Bronchial epithelial cell (primary cell): ENCODE measurements at regions not wholly inside any gene's neighbourhood (a gene's known extent, or its start where the extent isn't known, plus 50 kb on each side); places are given as distances from the start of the nearest gene placed in this dataset.

Experiments used
- DNase-seq: peaks from one replicate; pipeline ENCODE4 v3.0.0-alpha.2; 2010; ENCODE audit warnings: low read depth
- FAIRE-seq: peaks from 2 replicates; lab custom pipeline; 2011; peaks lifted over from hg19 to GRCh38; lab: Jason Lieb, UNC
- H3K27me3 ChIP-seq: 2 replicates; pipeline ENCODE4 v1.5.1; 2011; ENCODE audit warnings: low read length; ENCODE audit not compliant: control insufficient read depth, insufficient read depth
- H3K36me3 ChIP-seq: 2 replicates; pipeline ENCODE4 v1.5.1; 2011; ENCODE audit warnings: low read length; ENCODE audit not compliant: control insufficient read depth, insufficient read depth
- H3K4me3 ChIP-seq: 2 replicates; pipeline ENCODE4 v1.5.1; 2011; ENCODE audit warnings: mild to moderate bottlenecking, low read depth, low read length, control low read depth
- CTCF ChIP-seq: IDR thresholded peaks from 2 replicates; pipeline ENCODE4 v1.5.1; 2011; ENCODE audit warnings: mild to moderate bottlenecking, moderate library complexity, low read length, control low read depth, inconsistent platforms; ENCODE audit not compliant: insufficient read depth, severe bottlenecking

GRCh38 chr20:56949318-56949717 is 317.1 kb downstream of the BMP7 start:
- no peak for TF ChIP-seq CTCF
- FAIRE-seq, result no peak
- no peak for DNase-seq
- no peak overlapping the region for H3K4me3 ChIP-seq
- H3K36me3 ChIP-seq, result no peaks in the 10 kb centered on the region
- no peaks in the 10 kb centered on the region for H3K27me3 ChIP-seq

GRCh38 chr20:56952258-56953047 is 314.0 kb downstream of the BMP7 start:
- Histone ChIP-seq H3K27me3 (no peaks in the 10 kb centered on the region), H3K36me3 (no peaks in the 10 kb centered on the region), H3K4me3 (no peak overlapping the region)
- no peak for FAIRE-seq
- DNase-seq, result no peak
- TF ChIP-seq CTCF, result no peak

- no peak for FAIRE-seq
- no peak for DNase-seq
- Histone ChIP-seq H3K36me3 (no peaks in the 10 kb centered on the region), H3K27me3 (no peaks in the 10 kb centered on the region), H3K4me3 (no peak overlapping the region)
- TF ChIP-seq CTCF, result no peak
Observed at GRCh38 chr20:56953048-56953586, 313.3 kb downstream of the BMP7 start.

GRCh38 chr20:56954797-56955196 is 311.6 kb downstream of the BMP7 start:
- H3K4me3 ChIP-seq, result no peak overlapping the region
- TF ChIP-seq CTCF, result no peak
- FAIRE-seq (no peak), DNase-seq (no peak)
- no peaks in the 10 kb centered on the region for H3K36me3 ChIP-seq
- H3K27me3 ChIP-seq, result no peaks in the 10 kb centered on the region

- H3K36me3 ChIP-seq, result no peaks in the 10 kb centered on the region
- FAIRE-seq, result no peak
Observed at GRCh38 chr20:56955680-56956079, 310.8 kb downstream of the BMP7 start.

More at GRCh38 chr20:56955680-56956079, 310.8 kb downstream of the BMP7 start:
- DNase-seq, result no peak
- no peak overlapping the region for H3K4me3 ChIP-seq
- H3K27me3 ChIP-seq, result no peaks in the 10 kb centered on the region
- TF ChIP-seq CTCF, result no peak
